GM12878 (cell line): ENCODE measurements at regions not wholly inside any gene's neighbourhood (a gene's known extent, or its start where the extent isn't known, plus 50 kb on each side); places are given as distances from the start of the nearest gene placed in this dataset.

Experiments
- CHD1 ChIP-seq: IDR thresholded peaks from 2 replicates; pipeline ENCODE4 v1.6.1; 2012; ENCODE audit warnings: low read depth, low read length, improper control_type of control experiment
- CTCF ChIP-seq, 3 experiments: IDR thresholded peaks in 2 of 3; conservative IDR thresholded peaks in 1 of 3; 2 replicates each; pipeline ENCODE4 v1.5.1; 2011; ENCODE audit warnings: low read depth in 3 of 3, low read length in 3 of 3, mild to moderate bottlenecking in 3 of 3, control low read depth in 2 of 3, moderate library complexity in 2 of 3, inconsistent platforms in 1 of 3, mixed read lengths in 1 of 3; ENCODE audit not compliant: control insufficient read depth in 2 of 3, insufficient read depth in 1 of 3; ENCODE audit errors: extremely low read depth in 1 of 3
- E2F4 ChIP-seq: IDR thresholded peaks from 2 replicates; pipeline ENCODE4 v1.6.1; 2012; ENCODE audit warnings: low read depth, low read length, improper control_type of control experiment
- ELK1 ChIP-seq: IDR thresholded peaks from 2 replicates; pipeline ENCODE4 v1.6.1; 2012; ENCODE audit warnings: low read depth, low read length, improper control_type of control experiment
- EZH2 ChIP-seq: IDR thresholded peaks from 2 replicates; pipeline ENCODE4 v1.6.1; 2012; ENCODE audit warnings: low read depth, mild to moderate bottlenecking, control low read depth, inconsistent platforms, low read length, borderline replicate concordance; ENCODE audit not compliant: control insufficient read depth
- GABPA ChIP-seq: IDR thresholded peaks from 2 replicates; pipeline ENCODE4 v1.6.1; 2014; ENCODE audit warnings: antibody characterized with exemption, low read depth, mild to moderate bottlenecking, inconsistent platforms
- HDGF ChIP-seq: fragments of 450-650 bp; IDR thresholded peaks from 2 replicates; pipeline ENCODE4 v1.6.1; 2016; ENCODE audit warnings: antibody characterized with exemption
- KDM1A ChIP-seq: fragments of 200-600 bp; sonication (generic); IDR thresholded peaks from 2 replicates; pipeline ENCODE4 v1.6.1; 2016; ENCODE audit warnings: borderline replicate concordance
- MXI1 ChIP-seq: fragments of 150-350 bp; IDR thresholded peaks from 2 replicates; pipeline ENCODE4 v1.6.1; 2011; ENCODE audit warnings: low read depth, mild to moderate bottlenecking, inconsistent platforms, low read length, improper control_type of control experiment
- PRDM15 ChIP-seq: fragments of 450-650 bp; formaldehyde crosslinking; IDR thresholded peaks from 2 replicates; pipeline ENCODE4 v1.4.0; 2020; ENCODE audit warnings: mild to moderate bottlenecking, moderate library complexity
- SIX5 ChIP-seq: IDR thresholded peaks from 2 replicates; pipeline ENCODE4 v1.6.1; 2011; ENCODE audit warnings: mild to moderate bottlenecking, low read depth, low read length, moderate library complexity; ENCODE audit not compliant: severe bottlenecking
- SMAD1 ChIP-seq: fragments of 450-650 bp; IDR thresholded peaks from 2 replicates; pipeline ENCODE4 v1.6.1; 2018; ENCODE audit warnings: mild to moderate bottlenecking, low read depth; ENCODE audit not compliant: partially characterized antibody
- ZNF592 ChIP-seq: fragments of 450-650 bp; IDR thresholded peaks from 2 replicates; pipeline ENCODE4 v1.6.1; 2017; ENCODE audit warnings: mild to moderate bottlenecking, moderate library complexity
- ZZZ3 ChIP-seq: IDR thresholded peaks from 2 replicates; pipeline ENCODE4 v1.6.1; 2011; ENCODE audit warnings: low read depth; ENCODE audit not compliant: control insufficient read depth, insufficient read length

GRCh38 chr9:135290566-135290965, 189.0 kb upstream of the PPP1R26 start:
- TF ChIP-seq SIX5 (no peak), ZNF592 (no peak), MXI1 (no peak), EZH2 (no peak), ZZZ3 (no peak), CHD1 (no peak), ELK1 (no peak), PRDM15 (no peak), CTCF (IDR thresholded peaks at IDR 0.05 in 2 of 3, conservative IDR thresholded peaks at IDR 0.05 in 1 of 3; ENCODE audit: control insufficient read depth in 2 of 3, extremely low read depth in 1 of 3, insufficient read depth in 1 of 3, low read depth in 3 of 3, low read length in 3 of 3) (no peak), KDM1A (no peak), SMAD1 (no peak), E2F4 (no peak), GABPA (no peak), HDGF (no peak)
